A673 (cell line): ENCODE measurements at regions not wholly inside any gene's neighbourhood (a gene's known extent, or its start where the extent isn't known, plus 50 kb on each side); places are given as distances from the start of the nearest gene placed in this dataset.

Experiments used
- BruUV-seq: library from RNA; stranded (reverse); fragments of 400-500 nt; replicated peaks from 2 replicates; lab custom pipeline; 2021; lab: Mats Ljungman, UMichigan
- CTCF ChIA-PET: fragments of 300-600 bp; sonication (Branson Sonifier 250); formaldehyde crosslinking; loops from one replicate; lab custom pipeline; 2022; ENCODE audit warnings: antibody characterized with exemption; lab: Charles Lee
- POLR2A ChIA-PET: fragments of 300-600 bp; sonication (Branson Sonifier 250); formaldehyde crosslinking; loops from one replicate; lab custom pipeline; 2022; ENCODE audit warnings: antibody characterized with exemption; ENCODE audit not compliant: low non-redundant PET; lab: Charles Lee
- DNase-seq: peaks from one replicate; pipeline ENCODE4 v3.0.0-alpha.2; 2015; ENCODE audit warnings: low spot score
- H3K27ac ChIP-seq: fragments of 200-600 bp; sonication (generic); 2 replicates; pipeline ENCODE4 v1.5.1; 2016; ENCODE audit warnings: mixed run types, low read depth, mild to moderate bottlenecking, mixed read lengths, antibody characterized with exemption, low read length; ENCODE audit not compliant: poor library complexity, severe bottlenecking
- H3K27me3 ChIP-seq: fragments of 200-600 bp; sonication (generic); replicated peaks from 2 replicates; pipeline ENCODE4 v1.6.1; 2017; ENCODE audit warnings: mixed run types, low read depth, mild to moderate bottlenecking, mixed read lengths, antibody characterized with exemption, low read length; ENCODE audit not compliant: insufficient read depth, poor library complexity
- H3K36me3 ChIP-seq: fragments of 200-600 bp; sonication (generic); 2 replicates; pipeline ENCODE4 v1.6.1; 2016; ENCODE audit warnings: mixed run types, mild to moderate bottlenecking, mixed read lengths, antibody characterized with exemption, low read length; ENCODE audit not compliant: insufficient read depth, poor library complexity, severe bottlenecking
- H3K4me1 ChIP-seq: fragments of 200-600 bp; sonication (generic); 2 replicates; pipeline ENCODE4 v1.6.1; 2017; ENCODE audit warnings: mixed run types, mild to moderate bottlenecking, mixed read lengths, antibody characterized with exemption, low read length; ENCODE audit not compliant: insufficient read depth, poor library complexity, severe bottlenecking
- H3K4me3 ChIP-seq: fragments of 200-600 bp; sonication (generic); 2 replicates; pipeline ENCODE4 v1.5.1; 2016; ENCODE audit warnings: low read depth, mixed run types, mild to moderate bottlenecking, mixed read lengths, low read length; ENCODE audit not compliant: poor library complexity, severe bottlenecking
- H3K9me3 ChIP-seq: fragments of 200-600 bp; sonication (generic); 2 replicates; pipeline ENCODE4 v1.6.1; 2016; ENCODE audit warnings: mixed run types, low read depth, mild to moderate bottlenecking, mixed read lengths, antibody characterized with exemption, low read length; ENCODE audit not compliant: poor library complexity, severe bottlenecking
- EZH2 ChIP-seq: fragments of 200-600 bp; sonication (generic); IDR thresholded peaks from 2 replicates; pipeline ENCODE4 v1.6.1; 2017; ENCODE audit warnings: borderline replicate concordance, low read depth, mild to moderate bottlenecking, mixed read lengths, antibody characterized with exemption, low read length; ENCODE audit not compliant: poor library complexity, severe bottlenecking
- intact Hi-C: fragments of 100-400 bp; cut with micrococcal nuclease; formaldehyde crosslinking; loops from one replicate; pipeline ENCODE4 v1.10.0; 2022; ENCODE audit not compliant: unreplicated experiment
- TF ChIP-seq, protein P1 (sequence below): fragments of 300-800, 200-600 bp; sonication (generic); conservative IDR thresholded peaks from 2 replicates; pipeline ENCODE4 v1.5.1; 2017; ENCODE audit warnings: low read depth, mild to moderate bottlenecking, antibody characterized with exemption, low read length, moderate library complexity, mixed read lengths

DNA sequence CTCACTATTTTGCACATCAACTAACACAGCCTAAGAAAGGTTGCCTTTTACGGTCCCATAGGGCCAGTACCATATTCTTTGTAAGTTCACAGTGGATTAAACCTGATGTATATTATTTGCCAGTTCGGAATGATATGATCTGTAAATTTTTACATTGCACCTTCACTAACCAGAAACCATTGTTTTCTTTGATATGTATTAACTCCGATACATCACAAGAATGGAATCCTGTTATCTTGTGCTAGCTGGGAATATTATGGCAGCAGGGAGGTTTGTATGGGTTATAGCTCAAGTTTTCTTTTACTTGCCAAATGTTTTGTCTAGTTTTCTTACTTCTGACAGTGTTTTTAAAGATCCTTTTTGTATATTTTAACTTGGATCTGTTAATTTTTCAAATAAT is 51.4 kb upstream of the S1PR1 start:
- no peaks in the 10 kb centered on the region for H3K9me3 ChIP-seq
- no TSS peak for BruUV-seq
- CTCF ChIA-PET, result no interaction called here
- H3K27me3 ChIP-seq, result no peaks in the 10 kb centered on the region
- H3K4me1 ChIP-seq, result no peaks in the 10 kb centered on the region
- TF ChIP-seq, protein P1, sequence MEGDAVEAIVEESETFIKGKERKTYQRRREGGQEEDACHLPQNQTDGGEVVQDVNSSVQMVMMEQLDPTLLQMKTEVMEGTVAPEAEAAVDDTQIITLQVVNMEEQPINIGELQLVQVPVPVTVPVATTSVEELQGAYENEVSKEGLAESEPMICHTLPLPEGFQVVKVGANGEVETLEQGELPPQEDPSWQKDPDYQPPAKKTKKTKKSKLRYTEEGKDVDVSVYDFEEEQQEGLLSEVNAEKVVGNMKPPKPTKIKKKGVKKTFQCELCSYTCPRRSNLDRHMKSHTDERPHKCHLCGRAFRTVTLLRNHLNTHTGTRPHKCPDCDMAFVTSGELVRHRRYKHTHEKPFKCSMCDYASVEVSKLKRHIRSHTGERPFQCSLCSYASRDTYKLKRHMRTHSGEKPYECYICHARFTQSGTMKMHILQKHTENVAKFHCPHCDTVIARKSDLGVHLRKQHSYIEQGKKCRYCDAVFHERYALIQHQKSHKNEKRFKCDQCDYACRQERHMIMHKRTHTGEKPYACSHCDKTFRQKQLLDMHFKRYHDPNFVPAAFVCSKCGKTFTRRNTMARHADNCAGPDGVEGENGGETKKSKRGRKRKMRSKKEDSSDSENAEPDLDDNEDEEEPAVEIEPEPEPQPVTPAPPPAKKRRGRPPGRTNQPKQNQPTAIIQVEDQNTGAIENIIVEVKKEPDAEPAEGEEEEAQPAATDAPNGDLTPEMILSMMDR, result no peak
- no peak for TF ChIP-seq EZH2
- intact Hi-C loops, result no loop called here
- DNase-seq, result no peak
- no peak overlapping the region for H3K4me3 ChIP-seq
- no peak overlapping the region for H3K27ac ChIP-seq
- POLR2A ChIA-PET, result no interaction called here
- H3K36me3 ChIP-seq, result no peaks in the 10 kb centered on the region

- ChIA-PET CTCF (no interaction called here), POLR2A (no interaction called here)
- no peaks in the 10 kb centered on the region for H3K36me3 ChIP-seq
- BruUV-seq, result no TSS peak
- H3K27ac ChIP-seq, result no peak overlapping the region
- H3K4me1 ChIP-seq, result no peaks in the 10 kb centered on the region
- H3K4me3 ChIP-seq, result no peak overlapping the region
- no peaks in the 10 kb centered on the region for H3K9me3 ChIP-seq
- intact Hi-C loops, result no loop called here
- DNase-seq, result no peak
- no peaks in the 10 kb centered on the region for H3K27me3 ChIP-seq
- TF ChIP-seq, protein P1, result no peak
- no peak for TF ChIP-seq EZH2
Observed at GRCh38 chr1:101183388-101183699, 53.5 kb upstream of the S1PR1 start.

- H3K27ac ChIP-seq, result no peak overlapping the region
- H3K27me3 ChIP-seq, result no peaks in the 10 kb centered on the region
- BruUV-seq, result no TSS peak
- H3K4me3 ChIP-seq, result no peak overlapping the region
- ChIA-PET POLR2A (no interaction called here), CTCF (no interaction called here)
- TF ChIP-seq EZH2, result no peak
- TF ChIP-seq, protein P1, result no peak
- DNase-seq, result no peak
- no peaks in the 10 kb centered on the region for H3K4me1 ChIP-seq
- H3K36me3 ChIP-seq, result no peaks in the 10 kb centered on the region
- intact Hi-C loops, result no loop called here
- H3K9me3 ChIP-seq, result no peaks in the 10 kb centered on the region
Observed at GRCh38 chr1:101182627-101183387, 54.0 kb upstream of the S1PR1 start.
